Epidermal melanocyte (primary cell): ENCODE measurements at regions not wholly inside any gene's neighbourhood (a gene's known extent, or its start where the extent isn't known, plus 50 kb on each side); places are given as distances from the start of the nearest gene placed in this dataset.

ENCODE experiments used
- DNase-seq: peaks from one replicate; pipeline ENCODE4 v3.0.0; 2011; ENCODE audit warnings: low spot score; ENCODE audit not compliant: insufficient read length

DNA sequence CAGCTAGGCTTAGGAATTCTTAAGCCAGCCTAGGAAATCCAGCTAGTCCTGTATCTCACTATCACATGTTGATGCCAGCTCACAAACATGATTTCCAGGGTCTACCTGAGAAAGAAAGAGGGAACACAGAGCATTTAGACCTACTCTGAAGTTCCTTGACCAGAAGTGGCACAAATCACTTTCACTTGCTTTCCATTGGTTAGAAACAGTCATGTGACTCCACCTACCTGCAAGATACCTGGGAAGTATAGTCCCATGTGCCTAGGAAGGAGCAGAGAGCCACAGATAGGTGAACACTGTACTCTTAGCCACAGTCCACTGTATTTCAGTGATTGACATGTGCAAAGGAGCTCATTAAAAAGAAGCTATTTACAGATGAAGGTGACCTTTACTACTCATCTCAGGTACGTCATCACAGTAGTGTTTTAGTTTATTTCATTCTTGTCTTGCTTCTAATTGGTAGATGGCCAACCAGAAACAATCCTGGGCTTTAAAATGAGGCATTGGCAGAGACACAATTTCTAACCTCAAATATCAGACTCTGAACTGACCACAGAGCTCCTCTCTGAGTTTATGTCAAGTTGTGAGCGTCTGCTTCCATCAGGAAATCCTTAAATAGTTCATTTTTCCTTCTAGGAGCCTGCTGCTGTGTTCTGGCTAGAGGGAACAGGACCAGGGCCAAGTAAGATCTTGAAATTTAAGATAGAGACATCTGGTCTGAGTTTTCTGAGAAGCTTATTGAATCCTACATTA is 340.7 kb downstream of the TLE4 start:
- DNase-seq, result no peak

DNA sequence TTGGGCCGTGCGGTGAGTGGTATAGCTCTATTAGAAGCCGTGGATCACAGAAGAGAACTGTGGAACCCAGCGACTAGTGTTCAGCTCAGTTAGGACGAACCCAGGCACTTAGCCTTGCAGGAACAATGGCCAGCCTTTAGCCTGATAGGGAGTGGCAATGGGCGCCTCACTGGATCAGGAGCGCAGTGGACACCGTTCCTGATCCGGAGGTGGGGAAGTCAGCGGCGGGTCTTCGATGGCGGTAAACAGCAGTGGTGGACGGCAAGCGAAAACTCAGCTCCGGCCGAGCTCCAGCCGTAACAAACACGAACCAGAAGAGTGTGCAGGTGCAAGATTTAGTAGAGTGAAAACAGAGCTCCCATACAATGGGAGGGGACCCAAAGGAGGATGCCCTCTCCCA is 340.0 kb downstream of the TLE4 start:
- DNase-seq, result no peak

DNA sequence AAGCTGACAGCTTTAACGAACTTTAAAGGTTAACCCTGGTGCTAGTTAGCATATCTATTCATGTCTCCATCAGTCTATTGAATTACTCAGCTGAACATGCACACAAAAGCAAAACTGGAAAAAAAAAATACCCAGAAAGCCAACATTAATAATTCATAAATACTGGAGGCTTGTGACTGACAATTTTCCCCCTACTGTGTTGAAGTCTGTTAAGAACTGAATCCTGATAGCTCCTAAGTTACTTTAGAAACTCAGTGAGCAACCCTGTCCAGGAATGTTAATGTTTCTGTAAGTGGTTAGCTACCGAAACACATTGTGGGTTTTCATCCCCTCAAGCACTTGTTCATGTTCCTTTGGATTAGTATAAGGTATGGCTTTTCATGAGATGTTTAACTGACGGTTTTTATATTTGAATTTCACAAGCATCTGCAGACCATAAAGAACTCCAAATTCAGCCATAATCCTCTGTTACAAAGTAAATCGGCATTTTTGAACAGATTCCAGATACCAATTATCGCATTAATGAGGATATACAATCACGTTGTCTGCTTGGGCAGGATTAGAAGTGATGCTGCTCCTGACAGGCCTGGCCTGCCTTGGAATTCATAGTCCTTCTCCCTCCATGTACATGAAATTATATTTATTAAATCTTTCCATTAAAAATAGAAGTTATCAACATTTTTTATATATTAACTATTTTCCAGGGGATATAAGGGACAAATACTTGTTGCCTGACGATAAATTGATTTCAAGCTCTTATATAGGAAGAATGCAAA is 331.2 kb downstream of the TLE4 start:
- DNase-seq, result no peak

DNA sequence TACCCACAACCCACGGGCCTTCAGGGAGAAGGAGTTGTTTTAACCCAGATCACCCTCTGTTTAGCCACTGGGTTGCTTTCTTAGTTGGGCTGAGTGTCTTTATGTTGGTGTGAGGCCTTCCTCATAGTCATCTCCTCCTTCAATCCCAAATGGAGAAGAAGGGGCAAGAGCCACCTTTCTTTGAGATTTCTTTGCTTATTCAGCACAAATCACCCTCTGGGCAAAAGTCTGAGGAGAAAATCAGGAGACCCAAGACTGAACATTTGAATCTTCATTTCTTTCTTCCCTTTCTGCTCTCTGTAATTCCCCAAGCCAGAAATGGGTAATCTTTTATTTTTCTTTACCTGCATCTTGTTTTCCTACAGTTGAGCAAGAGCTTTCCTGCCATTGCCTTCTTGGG is 329.0 kb downstream of the TLE4 start:
- no peak for DNase-seq

DNA sequence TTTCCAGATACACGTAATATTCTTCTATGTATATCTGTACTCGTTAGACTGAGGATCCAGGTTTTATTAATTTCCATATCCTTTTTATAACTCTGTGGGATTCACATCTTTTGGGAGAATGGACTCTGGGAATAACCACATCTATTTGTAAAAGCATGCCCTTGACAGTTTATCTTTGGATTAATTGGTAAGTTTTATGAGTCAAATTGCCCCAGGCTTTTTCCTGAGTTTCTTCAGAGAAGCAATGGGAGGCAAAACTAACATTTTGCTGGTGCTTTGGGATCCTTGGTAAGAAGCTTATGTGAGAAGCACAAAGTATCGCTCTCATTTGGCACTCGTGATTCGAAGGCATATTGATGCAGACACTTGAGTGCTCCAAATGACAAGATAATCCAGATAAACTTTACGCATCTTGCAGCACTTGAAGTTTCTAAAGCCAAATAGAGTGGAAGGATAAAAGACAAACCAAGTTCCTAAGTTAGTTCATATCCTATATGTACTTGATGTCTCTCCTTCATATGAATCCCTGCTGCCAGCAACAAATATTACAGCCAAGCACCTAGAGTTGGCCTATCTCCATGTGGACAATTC is 324.7 kb downstream of the TLE4 start:
- no peak for DNase-seq

DNA sequence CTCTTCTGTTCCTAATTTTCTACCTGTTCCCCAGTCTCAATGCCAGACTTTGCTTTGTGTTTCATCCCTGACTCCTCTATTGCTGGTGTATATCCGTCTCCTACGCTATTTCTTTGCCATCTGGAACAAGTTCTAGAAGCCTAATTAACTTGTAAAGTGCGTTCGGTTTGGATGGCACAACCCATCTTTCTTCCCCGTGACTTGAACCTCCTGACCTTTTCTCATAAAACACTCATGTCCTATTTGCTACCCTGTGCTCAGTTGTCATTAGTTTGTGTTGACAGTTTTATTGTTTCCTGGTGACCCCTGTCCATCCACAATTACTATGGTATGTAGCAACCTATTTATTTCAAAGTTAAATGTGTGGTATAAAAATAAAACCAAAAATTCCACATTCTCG is 323.5 kb downstream of the TLE4 start:
- DNase-seq, result no peak

DNA sequence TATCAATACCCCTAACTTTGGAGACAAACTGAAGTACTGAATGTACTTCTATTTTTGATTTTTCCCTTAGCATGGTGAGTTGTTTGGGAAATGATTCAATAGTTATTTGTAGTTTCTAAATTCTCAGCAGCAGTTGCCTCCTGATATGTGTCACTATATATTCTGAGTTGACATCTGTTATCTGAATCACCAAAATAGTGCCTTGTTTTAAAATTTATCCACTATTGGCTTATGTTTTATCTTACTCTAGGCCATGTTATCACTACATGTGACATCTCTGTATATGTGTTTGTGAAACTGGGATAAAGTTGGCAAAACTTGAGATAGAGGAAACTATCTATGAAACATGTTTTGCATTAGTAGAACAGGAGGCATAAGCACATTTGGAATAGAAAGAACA is 317.6 kb downstream of the TLE4 start:
- DNase-seq, result no peak

DNA sequence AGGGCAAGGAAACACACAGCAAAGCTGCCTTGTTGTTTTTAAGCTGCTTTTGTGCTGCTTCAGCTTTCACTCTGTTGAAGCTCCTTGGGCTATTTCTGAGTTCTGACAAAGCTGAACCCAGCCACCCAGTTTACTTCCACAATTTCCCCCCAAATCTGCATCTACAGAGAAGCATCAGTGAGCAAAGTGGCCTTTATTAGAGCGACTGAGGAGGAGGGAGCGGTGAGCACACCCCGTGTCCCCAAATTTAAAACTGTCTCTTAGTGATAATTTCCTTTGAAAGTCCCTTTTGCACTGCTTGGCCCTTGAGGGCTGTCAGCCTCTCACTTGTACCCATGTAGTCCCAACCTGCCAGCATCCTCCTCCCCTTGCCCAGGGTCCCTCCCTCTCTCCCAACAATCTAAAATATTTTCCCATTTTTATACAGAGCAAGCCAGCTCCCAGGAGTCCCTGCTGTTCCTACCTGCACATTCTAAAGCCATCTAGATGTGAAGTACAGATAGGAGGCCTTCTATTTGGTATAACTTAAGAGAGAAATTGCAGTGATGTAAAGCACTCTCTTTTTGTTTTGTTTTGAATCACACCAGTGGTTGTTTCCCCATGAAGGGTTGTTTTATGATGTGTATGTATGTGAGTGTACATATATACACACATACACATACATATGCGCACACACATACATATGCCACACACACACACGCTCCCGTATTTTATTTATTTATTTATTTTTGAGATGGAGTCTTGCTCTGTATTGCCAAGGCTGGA is 313.5 kb downstream of the TLE4 start:
- DNase-seq, result no peak

DNA sequence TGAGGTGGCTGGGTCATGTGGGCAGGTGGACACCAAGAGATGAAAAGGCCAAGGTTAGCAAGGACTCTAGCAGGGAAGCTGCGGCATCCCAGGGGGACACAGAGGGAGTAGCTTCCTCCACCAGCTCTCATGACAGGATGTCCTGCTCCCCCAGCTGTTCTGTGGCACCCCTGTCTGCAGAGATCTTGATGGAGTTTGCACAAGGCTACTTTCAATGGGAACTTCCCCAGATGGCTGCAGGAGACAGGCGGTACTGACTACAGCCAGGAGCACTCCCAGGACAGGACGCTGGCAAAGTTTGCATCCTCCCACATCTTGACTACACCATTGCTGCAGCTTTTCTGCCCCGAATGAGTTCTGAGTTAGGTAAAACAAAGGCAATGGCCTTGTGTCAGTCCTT is 312.8 kb downstream of the TLE4 start:
- DNase-seq, result no peak

DNA sequence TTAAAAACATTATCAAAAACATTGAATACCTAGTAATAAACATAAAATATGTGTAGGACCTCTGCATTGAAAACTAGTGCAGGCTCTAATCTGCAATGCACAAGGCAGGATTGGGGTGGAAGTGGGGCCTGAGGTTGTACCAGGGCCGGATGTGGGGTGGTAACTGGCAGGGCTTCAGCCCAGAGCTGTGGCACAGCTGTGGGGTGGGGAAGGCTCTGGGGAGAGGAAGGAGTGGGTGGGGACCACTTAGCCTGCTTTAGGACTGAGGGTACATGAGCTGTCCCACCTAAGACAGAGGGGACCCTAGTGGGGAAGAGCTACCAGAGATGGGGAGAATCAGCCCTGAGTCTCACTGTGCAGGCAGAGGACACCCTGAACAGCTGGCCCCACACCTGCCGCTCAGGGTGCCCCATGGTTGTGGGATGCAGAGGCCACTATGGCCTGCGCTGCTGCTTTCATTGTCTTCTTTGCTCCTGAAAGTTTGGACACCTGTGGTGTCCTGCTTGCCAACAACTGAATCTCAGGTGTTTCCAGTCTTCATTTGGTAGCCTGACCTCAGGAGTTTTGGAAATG is 311.4 kb downstream of the TLE4 start:
- no peak for DNase-seq

DNA sequence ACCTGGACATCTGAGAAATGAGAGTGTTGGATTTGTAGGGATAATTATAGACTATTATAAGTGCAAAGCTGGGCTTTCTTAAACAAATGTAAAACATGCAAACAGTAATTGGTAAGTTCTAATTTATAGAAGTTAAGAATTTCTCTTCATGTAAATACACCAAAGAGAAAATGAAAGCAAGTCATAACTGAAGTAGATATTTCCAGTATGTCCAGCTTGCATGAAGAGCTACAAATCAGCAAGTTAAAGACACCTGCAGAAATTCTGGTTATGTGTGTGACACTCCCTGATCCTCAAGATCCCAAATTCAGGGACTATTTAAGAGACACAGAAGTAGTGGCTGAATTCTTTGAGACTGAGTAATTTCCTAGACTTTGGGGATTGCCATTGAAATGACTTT is 308.9 kb downstream of the TLE4 start:
- no peak for DNase-seq

DNA sequence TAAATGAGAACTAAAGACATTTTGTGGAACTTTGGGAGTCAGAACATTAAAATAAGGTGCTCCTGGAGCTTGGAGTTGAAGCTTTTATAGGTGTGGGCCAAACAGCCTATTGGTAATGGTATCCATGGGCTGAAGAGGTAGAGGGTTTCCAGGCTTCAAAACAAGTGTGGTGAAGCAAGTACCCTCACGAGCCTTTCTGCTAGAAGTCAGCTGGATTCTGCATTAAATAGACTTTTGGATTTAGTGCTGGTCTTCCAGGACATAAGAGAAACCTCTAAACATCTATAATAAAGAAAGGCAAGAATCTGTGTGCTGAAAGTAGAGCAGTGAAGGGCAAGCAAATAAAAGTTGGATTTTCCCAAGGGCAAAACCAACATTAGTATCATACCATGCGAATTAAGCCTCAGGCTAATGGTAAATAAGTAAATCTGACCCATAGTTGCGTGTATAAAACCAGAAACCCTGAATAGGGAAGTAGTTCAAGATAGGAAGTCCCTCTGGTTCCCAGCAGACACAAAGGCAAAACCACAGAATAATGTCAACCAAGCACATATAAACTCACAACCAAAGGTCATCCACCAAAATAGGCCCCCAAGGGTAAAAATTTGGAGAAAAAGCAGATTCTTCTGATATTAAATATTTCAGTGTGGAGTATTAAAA is 306.3 kb downstream of the TLE4 start:
- DNase-seq, result no peak

DNA sequence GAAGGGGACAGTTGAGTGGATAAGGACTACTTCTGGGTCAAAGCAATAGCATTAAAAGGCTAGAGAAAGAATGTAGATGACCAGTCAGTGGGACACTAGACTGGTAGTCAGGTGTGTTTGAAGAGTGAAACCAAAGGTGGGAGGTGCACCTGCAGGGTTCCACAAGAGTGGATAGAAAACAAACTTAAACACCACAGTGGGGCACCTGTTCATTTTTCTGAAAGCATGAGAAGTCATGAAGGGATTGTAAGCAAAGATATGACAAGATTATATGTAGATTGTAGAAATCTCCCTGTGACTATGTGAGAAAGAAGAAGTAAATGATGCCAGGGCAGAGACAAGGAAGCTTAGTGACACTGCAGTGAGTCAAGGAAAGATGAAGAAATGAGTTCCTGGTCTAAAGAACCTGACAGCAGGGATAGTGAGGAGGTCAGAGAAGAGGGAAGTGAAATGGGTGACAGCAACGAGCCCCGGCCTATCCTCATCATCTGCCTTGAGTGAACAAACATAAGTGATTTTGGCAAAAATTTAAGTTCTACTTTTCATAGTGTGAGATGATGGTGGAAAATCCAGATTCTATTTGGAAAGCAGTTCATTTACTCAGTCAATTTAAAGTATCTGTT is 296.9 kb downstream of the TLE4 start:
- no peak for DNase-seq

DNA sequence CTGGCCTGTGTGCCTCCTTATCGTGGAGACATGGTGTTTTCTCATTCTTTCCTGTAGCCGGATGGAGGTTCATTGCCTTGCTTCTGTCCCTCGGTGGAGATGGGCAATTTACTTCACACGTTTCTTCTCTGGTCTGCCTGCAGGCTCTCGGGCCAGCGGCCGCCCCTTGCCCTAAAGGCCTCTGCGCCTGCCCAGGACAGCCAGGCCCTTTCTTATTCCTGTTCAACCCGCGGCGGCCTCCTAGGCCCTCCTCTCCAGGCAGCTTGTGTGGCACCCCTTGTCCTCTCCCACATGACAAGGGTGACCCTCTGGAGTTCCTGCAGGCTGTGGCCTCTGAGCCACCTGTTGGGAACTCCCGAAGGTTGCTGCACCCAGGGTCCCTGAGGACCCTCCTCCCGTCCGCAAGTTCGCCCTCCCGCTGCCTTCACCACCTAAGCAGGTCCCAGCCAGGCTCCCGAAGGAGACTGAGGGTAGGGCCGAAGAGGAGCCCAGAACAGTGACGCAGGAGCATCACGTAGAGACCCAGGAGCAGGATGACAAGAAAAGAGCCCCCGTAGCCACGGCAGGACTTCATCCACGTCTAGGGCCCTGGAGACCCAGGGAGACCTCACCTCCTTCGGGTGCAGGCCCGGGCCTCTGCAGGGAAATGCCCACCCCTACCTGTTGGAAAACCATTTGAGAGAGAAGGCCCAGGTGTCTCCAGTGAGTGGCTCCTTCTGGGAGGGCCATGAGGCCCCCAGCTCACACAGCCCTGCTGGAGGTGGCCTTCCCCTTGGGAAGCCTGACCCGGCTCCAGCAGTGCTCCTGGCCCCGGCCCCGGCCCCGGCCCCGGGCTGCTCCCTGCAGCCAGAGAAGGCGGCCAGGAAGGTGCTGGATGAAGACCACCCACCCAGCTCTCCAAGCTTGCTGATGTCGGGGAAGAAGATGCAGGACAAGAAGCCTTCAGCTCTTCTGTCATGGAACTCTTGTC is 291.4 kb downstream of the TLE4 start:
- no peak for DNase-seq

DNA sequence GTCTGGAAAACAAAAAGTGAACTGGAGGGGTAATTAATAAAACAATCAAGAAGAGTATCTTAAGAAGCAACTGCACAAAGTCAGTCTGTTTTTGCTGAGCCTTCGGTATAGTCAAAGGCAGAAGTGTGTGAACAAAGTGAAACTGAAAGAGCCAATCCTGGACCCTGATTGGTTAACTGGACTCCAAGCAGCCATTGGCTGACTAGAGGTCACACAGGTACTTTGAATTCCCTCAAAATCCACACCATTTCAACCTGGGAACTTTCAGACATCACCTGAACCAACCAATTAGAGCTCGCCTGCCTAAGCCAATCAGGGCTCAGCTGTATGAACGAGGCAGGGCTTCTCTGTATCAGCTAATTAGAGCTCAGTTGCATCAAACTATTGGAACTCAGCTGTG is 286.7 kb downstream of the TLE4 start:
- no peak for DNase-seq

DNA sequence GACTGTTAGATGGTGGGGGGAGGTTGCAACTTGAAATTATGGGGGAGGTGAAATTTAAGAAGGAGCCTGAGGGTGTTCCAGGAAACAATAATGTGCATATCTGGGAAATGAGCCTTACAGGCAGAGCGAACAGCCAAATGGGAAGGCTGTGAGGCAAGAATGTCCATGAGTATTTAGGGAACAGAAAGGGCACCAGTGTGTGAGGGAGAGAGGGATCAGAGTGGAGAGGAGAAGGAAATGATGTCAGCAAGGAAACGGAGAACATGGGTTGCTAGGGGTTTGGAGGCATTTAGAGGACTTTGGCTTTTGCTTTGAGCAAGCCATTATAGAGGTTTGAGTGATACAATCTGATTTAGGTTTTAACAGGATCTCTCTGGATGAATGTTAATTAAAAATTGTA is 285.4 kb downstream of the TLE4 start:
- DNase-seq, result no peak

DNA sequence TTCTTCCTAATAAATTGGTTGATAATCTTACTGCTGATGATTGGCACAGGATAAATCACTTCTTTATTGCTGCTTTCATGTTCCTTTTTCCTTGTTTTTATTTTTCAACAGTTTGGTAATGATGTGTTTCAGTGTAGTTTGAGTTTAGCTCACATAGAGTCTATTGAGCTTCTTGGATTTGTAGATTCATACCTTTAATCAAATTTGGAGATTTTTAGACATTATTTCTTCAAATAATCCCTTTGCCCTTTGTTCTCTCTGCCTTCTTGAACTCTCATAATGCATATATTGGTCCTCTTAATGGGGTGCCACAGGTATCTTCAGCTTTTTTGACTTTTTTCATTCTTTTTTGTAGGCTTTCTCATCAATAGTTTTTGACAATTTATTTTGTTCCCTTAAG is 275.3 kb downstream of the TLE4 start:
- DNase-seq, result no peak

DNA sequence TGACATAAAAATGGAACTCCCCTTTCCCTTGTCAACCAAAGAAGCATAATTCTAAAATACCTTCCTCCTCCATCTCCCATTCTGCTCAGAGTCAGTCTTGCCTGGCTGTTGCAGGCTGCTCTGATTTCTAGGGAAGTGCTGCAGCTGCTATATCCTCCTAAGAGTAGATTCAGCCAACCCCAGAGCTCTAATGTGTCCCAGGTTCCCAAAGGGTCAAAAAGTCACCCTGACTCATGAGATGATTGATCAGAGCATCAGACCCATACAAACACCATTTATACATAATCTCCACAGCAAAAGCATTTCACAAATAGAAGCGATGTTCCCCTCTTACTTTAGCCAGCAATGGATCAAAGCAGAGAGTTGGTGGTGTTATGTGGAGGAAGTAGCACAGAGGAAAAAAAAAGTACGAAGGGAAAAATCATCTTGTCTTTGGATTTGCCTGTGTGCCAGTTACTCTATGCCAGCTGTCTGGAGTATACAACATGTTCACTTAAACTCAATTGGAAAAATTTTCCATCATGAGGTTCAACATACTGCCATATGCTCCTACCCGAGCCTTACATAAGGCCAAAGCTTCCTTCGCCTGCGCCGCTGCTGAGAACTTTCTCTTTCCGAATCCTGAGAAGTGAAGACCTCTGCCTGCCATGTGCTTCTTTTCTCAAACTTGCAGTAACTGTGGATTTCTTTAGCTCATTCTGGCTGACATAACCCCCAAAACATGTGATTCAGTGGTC is 258.0 kb downstream of the TLE4 start:
- no peak for DNase-seq

DNA sequence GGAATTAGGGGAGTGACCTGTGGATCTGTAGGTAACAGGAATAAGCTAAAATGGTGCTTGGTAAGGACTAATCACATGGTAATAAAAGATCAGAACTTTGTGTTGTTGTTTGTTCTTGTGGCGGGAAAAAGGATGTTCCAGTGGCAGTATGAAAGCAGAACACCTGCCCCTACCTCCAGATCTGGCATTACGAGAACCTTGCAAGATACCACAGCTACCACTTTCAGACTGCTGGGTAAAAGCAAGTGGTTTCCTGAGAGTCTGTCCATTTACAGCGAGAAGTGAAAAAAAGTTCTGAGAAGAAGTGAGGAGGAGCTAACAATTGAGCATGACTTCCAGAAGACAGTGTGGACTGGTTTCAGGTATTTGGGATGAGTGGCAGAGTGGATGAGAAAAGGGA is 252.5 kb downstream of the TLE4 start:
- no peak for DNase-seq
